Left hindlimb (tissue), 1 donor: ENCODE measurements at regions not wholly inside any gene's neighbourhood (a gene's known extent, or its start where the extent isn't known, plus 50 kb on each side); places are given as distances from the start of the nearest gene placed in this dataset.
A peak's percentile ranks its signal among the peaks of the same experiment; 100 is the strongest.

Source experiments
- DNase-seq: peaks from one replicate; pipeline ENCODE4 v3.0.0-alpha.2; 2018

DNA sequence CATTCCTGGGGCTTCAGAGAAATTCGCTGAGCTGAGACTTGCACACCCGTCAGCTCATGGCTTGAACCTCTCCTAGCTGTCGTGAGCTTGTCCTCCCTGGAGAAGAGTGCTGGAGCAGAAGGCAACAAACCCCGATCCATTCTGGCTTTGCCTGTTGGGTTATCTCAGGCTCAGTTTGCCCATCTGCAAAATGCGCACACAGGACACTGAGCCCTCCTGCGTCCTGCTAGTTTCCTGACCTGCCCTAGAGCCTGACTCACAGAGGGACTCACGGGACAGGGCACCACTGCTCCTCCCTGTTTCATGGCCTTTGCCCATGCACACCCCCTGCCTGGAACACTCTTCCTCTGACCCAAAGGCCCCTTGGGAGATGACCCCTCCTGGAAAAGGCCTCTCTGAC lies 365.0 kb downstream of the MN1 start:
- DNase-seq: no peak

DNA sequence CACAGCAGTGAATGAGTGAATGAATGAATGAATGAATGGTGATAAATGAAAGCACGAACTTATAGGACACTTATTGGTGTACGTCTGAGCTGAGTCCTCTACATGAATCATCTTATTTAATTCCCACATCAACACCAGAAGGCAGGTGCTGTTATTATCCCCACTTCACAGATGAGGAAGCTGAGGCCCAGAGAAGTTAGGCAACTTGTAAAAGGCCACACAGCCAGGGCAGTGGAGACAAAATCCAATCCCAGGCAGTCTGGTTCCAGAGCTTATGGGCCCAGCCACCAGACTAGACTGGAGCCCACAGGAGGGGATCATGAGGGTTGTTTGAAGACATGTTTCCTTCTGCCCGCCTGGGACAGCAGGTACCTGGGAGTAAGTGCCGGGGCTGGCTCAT lies 364.0 kb downstream of the MN1 start:
- DNase-seq: no peak

GRCh38 chr22:27438271-27438980 lies 363.1 kb downstream of the MN1 start:
- DNase-seq: peak; percentile 69

DNA sequence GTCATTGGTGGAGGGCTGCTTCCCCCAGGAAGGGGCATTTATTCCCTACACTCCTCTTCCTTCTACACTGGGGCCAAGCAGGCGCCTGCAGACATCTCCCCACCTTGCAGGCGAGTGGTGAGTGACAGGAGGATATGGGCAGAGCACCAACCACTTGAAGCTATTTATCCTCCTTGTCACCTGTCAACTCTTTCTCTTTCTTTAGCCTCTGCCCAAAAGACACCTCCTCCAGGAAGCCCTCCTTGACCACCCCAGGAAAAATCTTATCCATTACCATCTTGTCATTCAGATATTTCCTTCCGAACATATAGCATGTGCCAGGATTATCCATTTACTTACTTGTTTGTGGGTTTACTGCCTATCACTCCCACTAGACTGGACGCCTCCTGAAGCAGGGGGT lies 362.4 kb downstream of the MN1 start:
- DNase-seq: no peak

DNA sequence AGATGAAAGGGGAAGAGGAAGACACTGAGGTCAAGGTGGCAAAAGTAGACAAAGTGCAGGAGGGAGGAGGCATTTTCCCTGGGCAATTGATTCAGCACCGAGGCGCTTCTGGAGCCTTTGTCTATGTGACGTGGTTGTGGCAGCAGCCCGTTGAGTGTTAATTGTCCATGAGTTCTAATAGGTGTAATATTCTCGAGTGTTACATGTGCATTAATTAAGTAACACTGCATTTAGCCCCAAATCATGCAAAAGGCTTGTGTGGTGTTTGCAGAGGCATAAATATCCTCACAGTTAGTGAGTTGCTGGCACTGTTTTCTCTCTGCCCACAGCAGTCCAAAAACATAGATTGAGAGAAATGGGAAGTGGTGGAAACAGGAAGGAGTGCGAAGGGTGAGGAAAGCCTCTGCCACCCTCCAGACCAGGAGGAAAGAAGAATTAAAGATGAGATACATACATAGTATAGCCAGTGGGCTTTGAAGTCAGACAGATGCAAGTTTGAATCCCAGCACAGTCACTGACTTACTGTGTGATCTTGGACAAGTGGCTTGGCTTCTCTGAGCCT lies 361.2 kb downstream of the MN1 start:
- DNase-seq: no peak

- no peak for DNase-seq
Observed at GRCh38 chr22:27441706-27442475, 359.7 kb downstream of the MN1 start.

DNA sequence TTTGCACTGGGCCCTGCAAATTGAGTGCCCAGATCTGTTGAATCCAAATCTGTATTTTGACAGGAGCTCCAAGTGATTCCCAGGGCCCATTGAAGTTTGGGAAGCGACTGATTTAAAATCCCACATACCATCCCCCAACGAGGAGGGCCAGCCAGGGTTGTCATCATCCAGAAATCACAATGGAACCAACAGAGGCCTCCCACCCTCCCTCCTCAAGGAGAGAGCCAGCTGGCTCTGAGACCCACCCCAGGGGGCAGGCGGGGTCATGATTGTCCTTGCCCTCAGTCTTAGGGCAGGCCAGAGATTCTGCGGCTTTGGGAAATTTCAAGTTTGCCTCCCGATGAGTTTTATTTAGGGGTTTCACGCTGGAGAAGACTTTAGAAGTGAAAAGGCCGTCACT lies 358.2 kb downstream of the MN1 start:
- DNase-seq: no peak

DNA sequence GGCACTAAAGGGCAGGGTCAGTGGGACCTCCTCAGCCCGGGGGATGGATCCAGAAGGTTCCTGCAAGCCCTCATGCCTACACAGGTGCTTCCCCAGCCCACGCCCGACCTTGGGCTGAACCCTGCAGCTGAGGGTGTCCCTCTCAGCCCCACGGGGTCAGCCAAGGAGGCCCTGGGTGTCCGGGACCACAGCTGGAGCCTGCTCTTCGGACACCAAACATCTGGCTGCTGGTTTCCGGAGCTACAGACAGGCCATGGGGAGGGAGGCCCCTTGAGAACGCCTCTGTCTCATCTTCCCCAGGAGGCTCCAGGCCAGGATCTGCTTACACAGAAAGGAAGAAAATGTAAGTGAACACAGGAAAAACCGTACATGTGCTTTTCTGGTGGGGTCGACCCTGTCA lies 355.7 kb downstream of the MN1 start:
- DNase-seq: no peak

DNA sequence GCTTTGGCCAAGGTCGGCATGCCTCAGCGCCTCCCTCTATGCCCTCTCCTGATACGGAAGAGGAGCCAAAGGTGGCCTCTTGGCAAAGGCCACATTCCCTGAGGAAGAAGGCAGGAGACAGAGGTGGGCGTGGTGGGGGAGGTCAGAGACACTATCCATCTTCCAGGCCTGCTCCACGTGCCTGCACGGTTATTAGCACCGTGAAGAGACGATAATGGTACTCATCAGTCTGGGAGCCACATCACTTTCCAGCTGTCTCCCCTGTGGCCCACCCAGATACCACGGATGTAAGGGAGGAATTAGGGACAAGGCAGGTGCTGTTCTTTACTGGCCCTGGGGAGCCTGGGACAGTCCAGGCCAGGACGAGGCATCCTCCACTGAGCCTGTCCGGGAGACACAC lies 354.3 kb downstream of the MN1 start:
- DNase-seq: no peak

DNA sequence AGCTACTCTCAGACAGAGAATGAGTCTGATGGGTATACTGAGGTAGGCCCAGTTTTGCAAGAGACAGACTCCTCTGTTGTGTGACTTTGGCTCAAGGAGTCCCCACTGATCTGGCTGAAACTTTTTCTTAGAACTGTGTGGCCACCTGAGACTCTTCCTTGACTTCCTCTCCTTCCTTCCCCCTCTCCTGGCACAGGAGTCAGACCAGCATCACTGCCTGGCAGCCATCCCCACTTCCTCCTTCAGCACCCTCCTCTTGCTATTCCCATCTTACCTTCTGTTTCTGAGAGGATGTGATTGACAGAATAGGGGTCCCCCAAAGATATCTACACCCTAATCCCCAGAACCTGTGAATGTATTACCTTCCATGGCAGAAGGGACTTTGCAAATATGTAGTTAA lies 351.1 kb downstream of the MN1 start:
- DNase-seq: no peak

GRCh38 chr22:27452245-27452644 lies 349.3 kb downstream of the MN1 start:
- DNase-seq: no peak

DNA sequence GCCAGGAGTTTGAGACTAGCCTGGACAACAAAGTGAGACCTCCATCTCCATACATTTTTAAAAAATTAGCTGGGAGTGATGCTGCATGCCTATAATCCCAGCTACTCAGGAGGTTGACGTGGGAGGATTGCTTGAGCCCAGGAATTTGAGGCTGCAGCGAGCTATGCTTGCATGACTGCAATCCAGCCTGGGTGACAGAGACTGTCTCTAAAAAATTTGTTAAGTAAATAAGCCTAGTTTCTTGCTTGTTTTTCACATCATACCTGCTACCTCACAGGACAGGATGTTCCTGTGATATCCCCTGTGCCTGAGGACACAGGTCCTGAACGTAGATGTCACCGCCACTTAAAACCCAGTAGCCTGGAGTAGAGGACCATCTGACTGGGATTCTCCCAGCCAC lies 348.6 kb downstream of the MN1 start:
- no peak for DNase-seq

DNA sequence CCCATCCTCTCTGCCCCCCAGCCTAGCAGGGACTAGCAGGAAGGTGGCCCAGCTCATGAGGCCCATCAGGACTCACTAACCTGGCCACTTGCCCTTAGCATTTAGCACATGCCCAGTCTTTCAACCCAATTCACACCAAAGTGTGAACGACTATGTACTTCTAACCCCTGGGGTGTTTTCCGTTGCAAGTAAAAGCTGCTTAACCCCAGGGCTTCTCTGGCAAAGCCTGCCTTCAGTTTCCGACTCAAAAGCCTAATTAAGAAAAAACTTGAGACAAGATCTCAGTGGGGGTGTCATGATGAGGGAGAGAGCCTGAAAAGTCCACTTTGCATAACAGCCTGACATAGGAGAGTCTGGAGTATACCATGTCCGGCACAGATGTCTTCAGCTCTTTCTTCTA lies 347.8 kb downstream of the MN1 start:
- no peak for DNase-seq

GRCh38 chr22:27454807-27455450 lies 346.6 kb downstream of the MN1 start:
- no peak for DNase-seq

DNA sequence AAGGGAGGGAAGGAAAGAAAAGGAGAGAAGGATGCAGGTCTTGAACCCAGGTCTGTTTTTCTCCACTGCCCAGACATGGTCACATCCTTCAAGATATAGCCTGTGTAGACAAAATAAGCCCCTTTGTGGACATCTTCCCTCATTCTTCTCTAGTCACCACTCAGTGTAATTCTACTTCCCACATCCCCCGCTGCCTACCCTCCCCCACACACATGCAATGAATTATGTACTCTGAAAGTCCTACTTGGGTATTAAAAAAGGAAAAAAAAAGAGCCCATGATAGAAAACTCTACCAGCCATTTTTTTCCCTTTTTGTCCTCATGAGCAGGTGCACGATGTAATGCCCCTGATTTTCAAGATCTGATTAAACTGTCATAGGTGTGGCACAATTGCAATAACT lies 346.0 kb downstream of the MN1 start:
- DNase-seq: no peak

GRCh38 chr22:27456696-27457503 lies 344.7 kb downstream of the MN1 start:
- DNase-seq: no peak

- DNase-seq: no peak
Observed at GRCh38 chr22:27459999-27460398, 341.6 kb downstream of the MN1 start.

GRCh38 chr22:27460591-27461347 lies 340.8 kb downstream of the MN1 start:
- DNase-seq: peak; percentile 77

DNA sequence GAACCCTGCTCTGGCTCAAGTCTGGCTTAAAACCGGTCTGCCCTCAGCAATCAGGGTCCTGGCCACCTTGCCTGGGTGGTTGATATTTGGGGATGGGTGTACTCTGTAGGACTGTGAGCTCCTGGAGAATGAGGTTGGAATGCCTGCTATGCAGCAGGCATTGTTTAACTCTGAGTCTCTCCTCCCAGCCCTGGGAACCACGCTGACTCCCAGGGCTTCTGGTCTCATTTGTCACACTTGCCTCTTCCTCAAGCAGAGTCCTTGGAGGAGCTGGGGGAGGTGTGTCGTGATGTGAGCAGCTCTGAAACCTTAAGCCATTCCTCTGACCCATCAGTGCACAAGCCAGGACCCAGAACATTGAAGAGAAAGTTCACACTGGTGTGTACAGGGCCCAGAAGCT lies 340.1 kb downstream of the MN1 start:
- DNase-seq: no peak

GRCh38 chr22:27462190-27462589 lies 339.4 kb downstream of the MN1 start:
- no peak for DNase-seq

DNA sequence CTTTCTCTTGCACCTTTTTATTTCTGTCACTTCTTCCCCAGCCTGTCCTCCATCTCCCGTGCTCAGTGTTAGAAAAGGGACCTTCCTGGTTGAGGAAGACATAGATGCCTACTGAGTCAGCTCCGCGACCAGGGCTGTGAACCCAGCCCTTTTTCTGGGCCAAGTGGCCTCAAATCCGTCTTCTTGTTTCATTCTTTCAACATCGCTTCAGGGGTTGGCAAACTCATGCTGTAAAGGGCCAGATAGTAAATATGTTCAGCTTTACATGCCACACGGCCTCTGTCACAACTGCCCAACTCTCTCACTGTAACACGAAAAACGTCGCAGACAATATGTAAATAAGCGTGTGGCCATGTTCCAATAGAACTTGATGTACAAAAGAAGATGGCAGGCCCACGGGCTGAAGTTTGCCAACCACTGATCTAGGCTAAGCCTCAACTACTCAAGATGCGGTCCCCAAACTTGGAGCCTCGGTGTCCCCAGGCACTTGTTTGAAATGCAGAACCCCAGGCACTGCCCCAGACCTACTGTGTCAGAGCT lies 338.4 kb downstream of the MN1 start:
- no peak for DNase-seq

DNA sequence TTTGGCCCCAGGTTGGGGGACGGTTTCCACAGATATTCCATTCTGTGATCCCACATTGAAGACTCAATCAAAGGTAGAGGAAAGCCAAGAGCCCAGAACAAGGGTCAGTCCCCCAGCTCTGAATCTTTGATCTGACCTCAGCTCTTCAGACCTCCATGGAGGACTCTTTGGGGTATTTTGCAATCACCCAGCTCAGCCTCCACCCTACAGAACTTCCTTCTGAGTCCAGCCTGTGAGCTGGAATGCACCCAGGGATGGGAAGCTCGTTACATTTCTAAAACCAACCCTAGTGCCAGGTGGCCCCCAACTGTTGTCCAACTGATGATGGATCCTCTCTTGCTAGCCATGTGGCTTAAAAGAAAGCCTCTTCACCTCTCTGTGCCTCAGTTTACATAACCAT lies 335.3 kb downstream of the MN1 start:
- DNase-seq: no peak
